ENCODE measurements at regions not wholly inside any gene's neighbourhood (a gene's known extent, or its start where the extent isn't known, plus 50 kb on each side); places are given as distances from the start of the nearest gene placed in this dataset.

GRCh38 chr20:11499101-11499634 lies 418.5 kb upstream of the BTBD3 start:
- Histone ChIP-seq H3K4me2 (no peak overlapping the region), H3K4me3 (ENCODE audit: low read depth in 2 of 2, low read length in 1 of 2) (no peak overlapping the region), H3K36me3 (replicated peaks in 1 of 2; ENCODE audit: control insufficient read depth in 1 of 2, insufficient read depth in 2 of 2, low read length in 1 of 2) (no peaks in the 10 kb centered on the region), H3K27me3 (ENCODE audit: insufficient read depth) (no peaks in the 10 kb centered on the region), H3K4me1 (ENCODE audit: control insufficient read depth in 1 of 2, insufficient read depth in 2 of 2, low read depth in 1 of 2, low read length in 1 of 2) (no peaks in the 10 kb centered on the region; a peak in 1 of 4 replicates), H3F3A (replicated peaks; ENCODE audit: insufficient read depth) (no peaks in the 10 kb centered on the region), H4K20me1 (ENCODE audit: insufficient read depth) (no peaks in the 10 kb centered on the region), H3K9ac (no peak overlapping the region), H3K79me2 (ENCODE audit: insufficient read depth) (no peaks in the 10 kb centered on the region), H3K27ac (ENCODE audit: low read depth in 2 of 2, low read length in 1 of 2) (no peak overlapping the region), H3K9me3 (no peaks in the 10 kb centered on the region), H3K9me2 (no peaks in the 10 kb centered on the region), H2AFZ (ENCODE audit: low read depth) (no peak overlapping the region)
- whole genome bisulfite sequencing (ENCODE audit: low lambda C conversion rate) = 43% methylated on average over 6 of the region's 6 CpGs
- DNase-seq = no peak
- CTCF ChIA-PET = no interaction called here
- TF ChIP-seq EZH2phosphoT487 (IDR thresholded peaks at IDR 0.05; ENCODE audit: borderline replicate concordance, low read depth) (no peak), NFIC (IDR thresholded peaks at IDR 0.05; ENCODE audit: borderline replicate concordance) (no peak), POLR2AphosphoS5 (IDR thresholded peaks at IDR 0.05; ENCODE audit: low read depth, low read length) (no peak), RXRA (IDR thresholded peaks at IDR 0.05; ENCODE audit: borderline replicate concordance, low read depth) (no peak), RCOR1 (IDR thresholded peaks at IDR 0.05; ENCODE audit: low read length) (no peak), USF2 (IDR thresholded peaks at IDR 0.05; ENCODE audit: borderline replicate concordance, low read depth, low read length) (no peak), JUND (IDR thresholded peaks at IDR 0.05) (no peak), EP300 (IDR thresholded peaks at IDR 0.05; ENCODE audit: borderline replicate concordance in 1 of 2, low read depth in 1 of 2, low read length in 1 of 2) (no peak), FOXJ3 (CRISPR knock-in tag; IDR thresholded peaks at IDR 0.05) (no peak), NRF1 (IDR thresholded peaks at IDR 0.05; ENCODE audit: low read depth, low read length) (no peak), TEAD4 (IDR thresholded peaks at IDR 0.05; ENCODE audit: borderline replicate concordance, insufficient read depth) (no peak), MXI1 (IDR thresholded peaks at IDR 0.05; ENCODE audit: low read depth, low read length) (no peak), CTCF (IDR thresholded peaks at IDR 0.05) (no peak), RFX5 (IDR thresholded peaks at IDR 0.05; ENCODE audit: low read length) (no peak), FOSL2 (IDR thresholded peaks at IDR 0.05; ENCODE audit: borderline replicate concordance, low read depth) (no peak)
- POLR2A ChIA-PET = no interaction called here

DNA sequence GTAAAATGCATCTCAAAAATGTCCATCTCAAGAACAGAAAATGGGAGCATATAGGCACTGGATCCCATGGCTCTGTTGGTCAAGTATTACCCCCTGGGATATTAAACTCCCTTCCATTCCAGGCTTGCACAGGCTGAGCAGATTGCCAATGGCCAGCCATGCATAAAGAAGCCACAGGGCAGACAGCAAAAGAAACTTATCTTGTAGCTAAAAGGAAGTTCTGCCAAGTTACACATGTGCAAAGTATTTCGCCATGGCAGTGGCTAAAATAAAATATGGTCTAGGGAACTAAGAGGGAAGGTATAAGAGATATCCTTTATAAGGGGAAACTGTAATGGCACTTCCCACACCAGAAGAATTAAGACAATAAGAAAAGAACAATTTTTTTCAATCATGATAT lies 415.6 kb upstream of the BTBD3 start:
- no peaks in the 10 kb centered on the region for H3K9me2 ChIP-seq
- H4K20me1 ChIP-seq (ENCODE audit: insufficient read depth) = no peaks in the 10 kb centered on the region
- no peak for DNase-seq
- H3K4me3 ChIP-seq (ENCODE audit: low read depth in 2 of 2, low read length in 1 of 2) = no peak overlapping the region
- no peaks in the 10 kb centered on the region for H3F3A ChIP-seq (replicated peaks; ENCODE audit: insufficient read depth)
- H2AFZ ChIP-seq (ENCODE audit: low read depth) = no peak overlapping the region
- TF ChIP-seq RCOR1 (IDR thresholded peaks at IDR 0.05; ENCODE audit: low read length) = no peak
- TF ChIP-seq FOXM1 (IDR thresholded peaks at IDR 0.05; ENCODE audit: low read depth) = no peak
- TF ChIP-seq REST (IDR thresholded peaks at IDR 0.05; ENCODE audit: low read depth, low read length) = no peak
- TF ChIP-seq ZBTB33 (IDR thresholded peaks at IDR 0.05; ENCODE audit: borderline replicate concordance, low read depth) = no peak
- no peak for TF ChIP-seq TAF1 (IDR thresholded peaks at IDR 0.05; ENCODE audit: borderline replicate concordance, low read depth, low read length)
- TF ChIP-seq RFX5 (IDR thresholded peaks at IDR 0.05; ENCODE audit: low read length) = no peak
- TF ChIP-seq EP300 (IDR thresholded peaks at IDR 0.05; ENCODE audit: borderline replicate concordance in 1 of 2, low read depth in 1 of 2, low read length in 1 of 2) = no peak
- TF ChIP-seq JUND (IDR thresholded peaks at IDR 0.05) = no peak
- TF ChIP-seq GABPA (IDR thresholded peaks at IDR 0.05; ENCODE audit: low read depth) = no peak
- no peak for TF ChIP-seq SMC3 (IDR thresholded peaks at IDR 0.05; ENCODE audit: low read depth, low read length)
- H3K36me3 ChIP-seq (replicated peaks in 1 of 2; ENCODE audit: control insufficient read depth in 1 of 2, insufficient read depth in 2 of 2, low read length in 1 of 2) = no peaks in the 10 kb centered on the region
- H3K27ac ChIP-seq (ENCODE audit: low read depth in 2 of 2, low read length in 1 of 2) = no peak overlapping the region
- H3K9me3 ChIP-seq = no peaks in the 10 kb centered on the region
- H3K27me3 ChIP-seq (ENCODE audit: insufficient read depth) = no peaks in the 10 kb centered on the region
- H3K79me2 ChIP-seq (ENCODE audit: insufficient read depth) = no peaks in the 10 kb centered on the region
- H3K4me2 ChIP-seq = no peak overlapping the region
- POLR2A ChIA-PET = no interaction called here
- CTCF ChIA-PET = no interaction called here
- no peak overlapping the region for H3K9ac ChIP-seq
- WGBS (ENCODE audit: low lambda C conversion rate) = 46% methylated on average over 1 of the region's 1 CpG
- H3K4me1 ChIP-seq (ENCODE audit: control insufficient read depth in 1 of 2, insufficient read depth in 2 of 2, low read depth in 1 of 2, low read length in 1 of 2) = no peaks in the 10 kb centered on the region; a peak in 1 of 4 replicates
